ENCODE measurements at regions not wholly inside any gene's neighbourhood (a gene's known extent, or its start where the extent isn't known, plus 50 kb on each side); places are given as distances from the start of the nearest gene placed in this dataset.

- TF ChIP-seq POLR2A (IDR thresholded peaks at IDR 0.05; ENCODE audit: low read length) (no peak), CTCF (IDR thresholded peaks at IDR 0.05) (no peak), EHMT2 (IDR thresholded peaks at IDR 0.05; ENCODE audit: low read depth) (no peak), POLR2AphosphoS2 (conservative IDR thresholded peaks at IDR 0.05; ENCODE audit: low read length) (no peak), REST (IDR thresholded peaks at IDR 0.05) (no peak), RARB (CRISPR knock-in tag; IDR thresholded peaks at IDR 0.05) (no peak), RNF2 (IDR thresholded peaks at IDR 0.05; ENCODE audit: borderline replicate concordance, low read depth) (no peak), CBX2 (IDR thresholded peaks at IDR 0.05; ENCODE audit: borderline replicate concordance, low read depth) (no peak), JUN (IDR thresholded peaks at IDR 0.05) (no peak), RAD21 (conservative IDR thresholded peaks at IDR 0.05 in 1 of 2, IDR thresholded peaks at IDR 0.05 in 1 of 2) (no peak), NFE2L2 (conservative IDR thresholded peaks at IDR 0.05; ENCODE audit: low read length) (no peak), FOSL2 (IDR thresholded peaks at IDR 0.05) (no peak), FOSL2 (CRISPR knock-in tag; IDR thresholded peaks at IDR 0.05) (no peak), NR3C1 (IDR thresholded peaks at IDR 0.05) (no peak)
These were observed 580.8 kb downstream of the BNC2 start for GRCh38 chr9:16289639-16290038.
